Tongue (tissue), 1 donor: ENCODE measurements at regions not wholly inside any gene's neighbourhood (a gene's known extent, or its start where the extent isn't known, plus 50 kb on each side); places are given as distances from the start of the nearest gene placed in this dataset.

Experiments
- DNase-seq: peaks from one replicate; pipeline ENCODE4 v3.0.0-alpha.2; 2015

DNA sequence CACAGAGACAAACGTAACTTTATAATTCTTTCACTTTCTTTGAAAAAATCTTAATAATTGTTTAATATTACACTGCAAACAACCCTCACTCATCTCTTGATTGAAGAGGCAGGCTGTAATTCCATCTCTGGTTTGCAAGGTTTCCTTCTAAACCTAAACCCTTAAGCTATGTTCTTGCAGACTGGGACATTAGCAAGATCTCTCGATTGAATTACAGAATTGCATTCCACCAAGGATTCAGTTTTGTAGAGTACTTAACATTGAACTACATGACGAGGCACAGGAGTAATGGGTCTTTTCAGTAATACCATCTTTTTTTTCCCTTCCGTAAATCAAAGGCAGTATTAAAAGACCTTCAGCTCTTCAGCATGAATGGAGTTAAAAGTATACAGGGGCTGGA, 111.6 kb upstream of the EEF1E1 start:
- DNase-seq = no peak

DNA sequence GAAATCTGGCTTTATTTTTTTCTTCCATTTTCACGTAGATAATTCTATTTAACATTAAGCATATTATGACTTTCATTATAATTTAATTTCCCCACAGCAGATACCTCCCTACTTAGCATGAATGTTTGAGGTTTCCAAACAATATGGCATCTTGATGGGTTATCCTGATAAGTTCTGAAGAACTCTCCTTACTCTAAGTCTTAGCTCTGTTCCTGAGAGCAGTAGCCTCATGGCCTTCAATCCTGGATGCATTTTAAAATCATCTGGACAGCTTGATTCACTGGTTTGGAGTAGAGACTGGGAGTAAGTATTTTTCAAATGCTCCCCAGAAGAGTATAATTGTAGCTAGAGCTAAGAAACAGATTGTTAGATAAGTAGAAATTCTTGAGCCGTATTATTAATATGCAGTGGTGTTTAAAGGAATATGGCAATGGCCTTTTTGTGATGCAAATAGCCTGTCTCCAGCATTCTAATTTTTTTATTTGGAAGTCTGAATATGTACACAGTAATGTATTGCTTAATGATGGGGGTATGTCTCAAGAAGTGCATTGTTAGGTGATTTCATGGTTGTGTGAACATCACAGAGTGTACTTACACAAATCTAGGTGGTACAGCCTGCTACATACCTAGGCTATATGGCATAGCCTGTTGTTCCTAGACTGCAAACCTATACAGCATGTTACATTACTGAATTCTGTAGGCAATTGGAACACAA, 110.5 kb upstream of the EEF1E1 start:
- DNase-seq = no peak

DNA sequence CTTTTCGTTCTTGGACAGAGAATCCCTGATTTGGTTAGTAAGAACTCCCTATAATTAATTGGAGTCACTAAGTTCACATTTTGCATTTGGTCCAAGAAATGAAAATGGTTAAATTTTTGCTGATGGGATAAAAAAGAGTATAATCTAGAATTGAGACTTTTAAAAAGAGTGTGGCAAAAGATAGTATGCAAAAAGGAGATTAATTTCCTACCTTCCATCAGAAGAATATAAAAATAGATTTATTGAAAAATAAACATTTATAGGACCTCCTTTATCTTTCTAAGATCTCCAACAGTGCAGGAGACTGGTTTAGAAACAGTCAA, 105.5 kb upstream of the EEF1E1 start:
- no peak for DNase-seq

DNA sequence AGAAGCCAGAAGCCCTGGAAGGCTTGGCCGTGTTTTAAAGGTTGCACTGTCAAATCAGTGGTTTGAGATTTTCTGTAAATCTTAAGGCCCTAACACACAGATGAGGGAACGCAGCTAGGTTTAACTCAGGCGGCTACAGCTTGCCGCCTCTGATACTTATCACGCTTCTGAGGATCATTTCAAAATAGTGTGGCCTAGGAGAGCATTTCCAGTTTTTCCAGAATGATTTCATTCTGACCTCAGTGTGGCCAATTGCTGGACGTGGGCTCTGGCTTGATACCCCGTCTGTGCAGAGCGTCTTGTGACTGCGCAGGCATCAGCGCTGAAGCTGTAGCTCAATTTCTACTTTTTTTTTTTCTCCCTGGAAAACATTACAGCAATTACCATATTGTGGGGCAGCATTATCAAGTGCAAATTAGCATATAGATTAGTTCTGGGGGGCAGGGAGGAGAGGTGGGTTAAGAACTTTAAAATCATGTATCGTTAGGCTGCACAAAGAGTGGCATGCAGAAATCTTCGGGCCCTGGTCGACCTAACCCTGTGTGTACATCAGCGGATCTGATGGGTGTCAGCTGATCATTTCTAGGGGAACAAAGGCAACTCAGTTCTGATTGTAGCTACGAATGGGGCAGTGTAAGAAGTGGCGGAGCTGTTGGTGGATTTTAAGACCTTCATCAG, 105.0 kb upstream of the EEF1E1 start:
- no peak for DNase-seq

DNA sequence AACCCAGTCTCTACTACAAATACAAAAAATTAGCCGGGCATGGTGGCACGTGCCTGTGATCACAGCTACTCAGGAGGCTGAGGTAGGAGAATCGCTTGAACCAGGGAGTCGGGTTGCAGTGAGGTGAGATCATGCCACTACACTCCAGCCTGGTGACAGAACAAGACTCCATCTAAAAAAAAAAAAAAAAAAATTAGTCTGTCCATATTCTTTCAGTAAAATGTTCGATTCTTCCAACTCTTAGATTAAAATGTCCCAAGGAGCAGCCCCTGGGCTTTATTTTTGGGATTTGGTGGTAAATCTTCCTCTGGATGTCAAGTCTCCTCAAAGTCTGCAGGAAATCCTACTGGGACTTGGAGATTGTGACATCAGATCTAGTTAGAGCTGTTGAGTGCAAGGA, 101.0 kb upstream of the EEF1E1 start:
- DNase-seq = no peak

DNA sequence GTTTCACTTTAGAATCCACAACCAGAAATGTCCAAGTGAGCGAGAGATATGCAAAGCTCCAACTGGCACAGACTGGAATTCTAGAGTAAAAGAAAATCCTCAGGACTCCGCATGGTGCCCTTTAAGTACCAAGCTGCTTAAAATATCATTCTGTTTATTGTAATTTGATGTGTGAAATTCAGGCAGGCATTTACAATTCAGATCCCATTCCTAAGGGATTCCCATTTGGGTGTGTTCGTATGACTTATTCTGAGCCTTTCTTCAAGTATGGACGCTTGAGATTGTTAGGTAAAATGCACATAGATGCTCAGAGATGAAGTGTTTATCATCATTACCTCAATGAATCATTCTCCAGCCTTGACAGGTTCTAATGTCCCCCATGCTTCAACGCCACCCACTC, 99.3 kb upstream of the EEF1E1 start:
- no peak for DNase-seq

DNA sequence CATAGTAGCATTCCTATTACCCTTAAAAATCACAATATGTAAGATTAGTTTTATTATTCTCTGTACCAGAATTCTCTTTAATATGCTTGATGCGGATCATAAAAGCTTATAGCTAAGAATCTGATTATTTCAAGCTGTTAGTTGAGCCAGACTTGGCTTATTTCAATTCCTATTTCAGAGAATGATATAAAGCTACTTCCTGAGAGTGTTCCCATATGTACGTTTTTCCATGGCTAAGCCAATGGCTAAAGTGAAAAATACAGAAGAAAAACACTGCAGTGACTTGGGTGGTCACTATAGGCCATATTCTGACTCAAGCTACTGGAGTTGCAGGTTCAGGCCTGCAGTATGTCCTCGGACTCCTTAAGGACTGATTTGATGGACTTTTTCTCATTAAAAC, 97.9 kb upstream of the EEF1E1 start:
- no peak for DNase-seq

DNA sequence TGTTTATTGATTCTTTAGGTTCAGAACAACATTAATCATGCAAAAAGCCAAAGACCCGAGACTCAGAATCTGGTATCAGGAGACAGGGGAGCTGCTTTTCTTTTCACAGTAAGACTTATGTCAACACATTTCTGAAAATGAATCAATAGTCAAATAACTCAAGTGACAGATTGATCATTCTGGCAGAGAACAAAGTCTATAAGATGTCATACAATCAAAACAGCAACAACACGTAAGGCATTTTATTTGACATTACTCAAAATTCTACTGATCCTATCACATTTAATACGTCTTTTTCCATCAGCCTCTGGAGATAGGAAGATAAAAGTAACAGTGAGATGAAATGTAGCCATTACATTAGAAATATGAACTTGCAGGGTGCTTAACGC, 93.4 kb upstream of the EEF1E1 start:
- DNase-seq = no peak

DNA sequence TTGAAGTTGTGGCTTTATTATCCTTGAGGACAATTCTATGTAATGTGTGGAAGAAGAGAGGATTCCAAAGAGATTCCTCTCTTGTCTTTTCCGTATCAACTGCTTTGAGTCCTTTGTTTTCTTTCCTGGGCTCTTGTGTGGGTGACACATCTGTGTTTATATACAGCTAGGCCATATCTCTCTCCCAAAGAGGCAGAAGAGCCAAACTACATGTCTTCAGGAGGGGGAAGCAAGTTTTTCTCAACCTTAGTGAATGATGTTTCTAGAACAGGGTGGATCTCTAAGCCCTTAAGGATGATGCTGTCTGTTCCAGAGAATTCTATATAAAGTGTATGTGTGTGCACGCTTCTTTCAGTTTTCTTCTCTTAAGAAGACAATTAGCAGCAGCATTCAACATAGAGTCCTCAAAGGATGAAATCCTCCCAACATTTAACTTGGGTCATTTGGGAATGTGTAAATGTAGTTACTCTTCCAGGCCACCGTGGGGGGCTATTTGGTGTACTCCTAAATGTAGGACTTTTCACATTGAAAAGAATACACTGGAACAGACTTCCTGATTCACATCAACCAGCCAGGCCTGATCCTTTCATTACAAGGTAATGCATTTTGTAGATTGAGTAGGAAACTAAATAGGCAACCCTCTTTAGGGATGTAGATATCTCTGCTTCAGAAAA, 92.8 kb upstream of the EEF1E1 start:
- no peak for DNase-seq

DNA sequence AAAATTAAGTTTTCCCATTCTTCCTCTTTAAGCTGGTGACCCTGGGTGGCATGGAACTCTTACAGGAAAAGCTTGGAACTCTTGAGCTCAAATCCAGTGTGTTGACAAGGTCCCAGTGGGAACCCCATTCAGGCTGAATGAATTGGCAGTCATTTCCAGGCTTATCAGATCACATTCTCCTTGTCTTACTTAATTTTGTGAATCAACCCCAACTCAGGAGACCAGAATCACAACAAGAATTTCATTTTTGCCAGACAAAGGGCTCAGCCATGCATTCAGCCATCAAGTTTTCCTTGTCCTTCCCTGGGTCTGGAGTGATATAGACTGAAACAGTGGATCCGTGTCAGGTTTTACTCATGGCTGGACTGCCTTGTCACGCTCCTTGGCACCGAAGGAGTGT, 92.1 kb upstream of the EEF1E1 start:
- DNase-seq = no peak

DNA sequence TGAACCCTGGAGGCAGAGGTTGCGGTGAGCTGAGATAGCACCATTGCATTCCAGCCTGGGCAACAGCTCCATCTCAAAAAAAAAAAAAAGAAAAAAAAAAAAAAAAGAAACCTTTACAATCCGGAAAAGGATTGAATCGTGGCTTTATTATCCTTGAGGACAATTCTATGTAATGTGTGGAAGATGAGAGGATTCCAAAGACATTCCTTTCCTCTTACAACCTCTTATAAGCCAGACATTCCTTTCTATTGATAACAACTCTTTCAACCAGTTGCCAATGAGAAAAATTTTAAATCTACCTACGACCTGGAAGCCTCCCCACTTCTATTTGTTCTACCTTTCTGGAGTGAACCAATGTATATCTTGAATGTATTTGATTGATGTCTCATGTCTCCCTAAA, 91.2 kb upstream of the EEF1E1 start:
- DNase-seq = no peak

DNA sequence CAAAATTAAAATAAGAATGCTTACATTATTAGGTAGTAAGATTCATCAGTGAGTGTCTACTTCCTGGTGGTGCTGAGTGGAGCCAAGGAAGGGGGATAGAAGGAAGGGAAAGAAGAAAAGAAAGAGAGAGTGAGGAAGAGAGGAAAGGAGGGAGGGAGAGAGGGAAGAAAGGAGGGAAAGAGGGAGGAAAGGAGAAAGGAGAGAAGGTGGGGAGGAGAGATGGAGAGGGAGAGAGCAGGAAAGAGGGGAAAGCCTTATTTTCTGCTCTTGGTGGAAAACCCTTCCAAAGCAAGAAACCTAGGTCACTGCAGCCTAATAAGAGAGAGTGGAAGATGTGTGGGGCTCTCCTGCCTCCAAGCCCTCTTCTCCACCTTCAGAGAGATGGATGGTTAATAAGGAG, 90.2 kb upstream of the EEF1E1 start:
- DNase-seq = no peak

DNA sequence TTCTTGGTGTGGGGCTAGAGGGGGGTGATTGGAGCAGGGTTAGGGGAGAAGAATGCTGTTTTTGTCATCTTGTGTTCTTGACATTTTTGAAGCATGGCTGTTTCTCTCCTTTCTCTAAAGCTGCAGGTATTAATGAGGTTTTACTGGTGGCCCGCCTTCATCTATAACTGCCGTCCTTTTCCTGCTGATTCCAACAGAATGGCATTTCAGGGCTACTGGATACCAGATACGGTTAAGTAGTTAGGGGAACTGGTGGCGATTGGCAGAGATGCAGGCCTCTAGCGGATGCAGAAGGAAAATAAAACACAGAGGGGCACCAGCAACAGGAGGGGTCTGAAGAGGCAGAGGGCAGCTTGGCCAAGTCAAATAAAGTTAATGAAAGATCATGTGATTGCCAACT, 89.7 kb upstream of the EEF1E1 start:
- no peak for DNase-seq

DNA sequence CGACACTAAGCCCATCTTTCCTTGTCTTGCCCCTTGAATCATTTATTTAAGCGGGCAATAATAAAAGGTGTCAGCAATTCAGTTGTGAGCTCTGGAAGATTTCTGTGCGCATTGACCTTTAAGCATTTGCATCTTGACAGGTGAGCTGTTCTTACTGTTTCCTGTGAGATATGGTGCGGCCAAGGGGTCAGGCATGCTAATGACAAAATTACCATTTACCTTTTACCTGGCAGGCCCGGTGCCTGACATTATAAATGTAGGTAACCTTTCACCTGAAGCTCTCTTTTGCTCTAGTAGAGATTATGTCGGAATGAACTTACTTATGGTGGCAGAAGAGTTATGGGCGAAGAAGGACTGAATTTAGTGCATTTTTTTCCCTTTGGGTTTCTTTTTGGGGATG, 89.3 kb upstream of the EEF1E1 start:
- no peak for DNase-seq

DNA sequence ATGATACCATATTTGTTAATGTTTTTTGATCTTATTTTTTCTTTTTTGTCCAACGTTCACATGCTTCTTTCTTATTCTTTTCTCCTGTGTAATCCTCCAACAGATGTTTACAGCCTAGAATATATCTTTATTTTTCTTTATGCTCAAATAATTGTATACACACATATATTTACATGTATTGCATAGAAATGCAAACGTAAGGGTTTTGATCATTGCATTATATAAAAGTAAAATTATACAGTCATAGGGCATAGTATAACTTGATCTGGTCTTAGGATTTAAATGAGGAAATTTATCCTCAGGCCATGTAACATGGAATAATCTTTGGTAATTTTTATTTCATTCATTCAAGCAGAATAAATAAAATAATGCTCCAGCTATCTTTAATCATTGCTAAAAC, 84.9 kb upstream of the EEF1E1 start:
- DNase-seq = no peak

DNA sequence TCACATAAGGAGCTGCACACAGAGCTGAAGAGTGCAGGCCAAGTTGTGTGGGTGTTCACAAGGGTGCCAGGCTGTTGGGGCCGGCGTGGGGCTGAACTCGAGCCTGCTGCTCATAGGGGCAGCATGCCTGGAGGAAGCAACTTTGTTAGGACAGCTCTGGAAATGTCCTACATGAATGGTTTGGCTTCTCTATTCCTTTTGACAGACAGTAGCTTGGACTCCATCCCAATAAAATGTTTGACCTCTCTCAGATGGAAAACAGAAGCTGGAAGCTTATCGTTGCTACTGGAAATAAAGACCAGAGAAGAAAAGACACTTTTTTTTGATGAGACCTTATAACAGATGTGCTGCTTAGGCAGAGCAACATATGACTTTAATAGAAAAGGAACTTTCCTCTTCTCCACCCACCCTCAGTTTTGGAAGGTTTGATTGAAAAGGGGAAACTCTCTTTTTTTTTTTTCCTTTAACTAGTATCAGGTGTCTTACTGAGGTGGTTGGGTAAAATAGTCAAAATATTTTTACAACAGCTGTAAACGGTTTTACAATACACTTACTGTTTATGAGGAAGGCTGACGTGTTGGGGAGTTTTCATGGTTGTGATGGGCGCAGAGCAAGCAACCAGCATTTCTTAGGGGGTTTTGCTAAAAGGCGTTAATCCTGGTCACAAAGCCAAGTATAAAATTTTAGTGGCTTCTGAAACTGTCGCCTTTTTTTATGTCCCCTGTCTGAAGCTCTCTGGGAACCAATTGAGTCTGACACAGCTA, 80.7 kb upstream of the EEF1E1 start:
- DNase-seq = peak; percentile 12

DNA sequence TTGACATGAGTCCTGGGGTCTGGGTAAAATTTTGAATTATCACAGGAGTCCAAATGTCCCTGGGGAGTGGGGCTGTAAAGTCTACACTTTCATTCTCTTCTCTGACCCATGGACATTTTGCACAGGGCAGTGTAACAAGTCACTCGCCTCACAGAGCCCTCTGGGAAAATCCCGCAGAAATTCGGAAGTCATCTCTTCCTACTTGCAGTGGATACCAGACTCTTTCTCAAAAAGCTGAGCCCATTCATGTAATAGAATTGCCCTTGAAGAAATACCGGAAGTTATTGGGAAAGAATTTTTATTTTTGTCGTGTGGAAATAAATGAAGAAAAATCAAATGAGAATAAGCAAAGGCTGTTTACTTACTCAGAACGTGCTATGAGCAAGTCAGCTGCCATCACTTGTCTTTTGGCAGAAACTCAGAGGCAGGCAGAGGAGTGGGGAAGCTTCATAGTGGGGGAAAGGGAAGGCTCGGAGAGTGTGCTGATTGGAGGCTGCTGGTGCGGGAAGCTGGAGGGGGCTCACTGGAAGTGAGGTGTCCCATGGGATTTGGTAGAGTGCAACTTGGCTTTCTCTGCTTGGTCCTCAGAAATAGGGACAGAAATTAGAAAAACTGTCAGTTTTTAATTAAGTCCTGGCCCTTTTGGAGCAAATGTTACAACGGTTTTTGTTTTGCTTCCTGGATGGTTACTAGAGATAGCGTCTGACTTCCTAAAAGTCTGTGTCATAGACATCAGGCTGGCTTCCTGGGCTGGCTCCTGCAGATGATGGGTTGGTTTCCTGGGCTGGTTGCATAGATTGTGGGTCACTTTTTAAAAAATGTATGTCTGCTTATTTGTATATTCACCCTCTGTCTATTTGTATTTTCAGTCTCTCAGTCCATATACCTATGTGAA, 79.8 kb upstream of the EEF1E1 start:
- DNase-seq = peak; percentile 29

DNA sequence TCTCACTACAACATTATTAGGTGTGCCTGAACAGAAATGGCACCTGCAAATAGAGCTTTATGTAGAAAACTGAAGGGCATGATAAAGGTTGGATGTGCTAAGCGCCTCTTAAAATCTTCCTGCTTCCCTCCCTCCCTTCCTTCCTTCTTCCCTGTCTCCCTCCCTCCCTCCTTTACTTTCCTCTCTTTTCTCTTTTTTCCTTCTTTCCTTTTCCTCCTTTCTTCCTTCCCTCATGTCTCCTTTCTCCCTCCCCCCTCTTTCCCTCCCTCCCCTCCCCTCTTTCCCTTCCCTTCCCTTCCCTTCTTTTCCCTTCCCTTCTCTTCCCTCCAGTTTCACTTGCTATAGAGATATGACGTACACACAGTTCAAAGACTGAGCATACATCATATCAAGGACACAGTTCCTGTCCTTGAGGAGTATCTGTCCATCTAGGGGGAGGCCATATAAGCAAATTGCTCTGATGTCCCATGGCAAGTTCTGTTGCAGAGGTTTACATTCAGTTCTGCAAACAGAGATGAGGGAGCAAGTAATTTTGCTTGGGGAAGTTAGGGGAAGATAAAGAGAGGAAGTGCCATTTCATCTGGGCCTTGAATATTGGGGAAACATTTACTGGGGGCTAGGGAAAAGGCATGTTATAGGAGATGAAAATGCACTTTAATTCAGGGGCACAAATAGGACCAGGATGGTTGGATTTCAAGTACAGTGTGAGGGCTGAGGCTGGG, 79.0 kb upstream of the EEF1E1 start:
- DNase-seq = no peak

DNA sequence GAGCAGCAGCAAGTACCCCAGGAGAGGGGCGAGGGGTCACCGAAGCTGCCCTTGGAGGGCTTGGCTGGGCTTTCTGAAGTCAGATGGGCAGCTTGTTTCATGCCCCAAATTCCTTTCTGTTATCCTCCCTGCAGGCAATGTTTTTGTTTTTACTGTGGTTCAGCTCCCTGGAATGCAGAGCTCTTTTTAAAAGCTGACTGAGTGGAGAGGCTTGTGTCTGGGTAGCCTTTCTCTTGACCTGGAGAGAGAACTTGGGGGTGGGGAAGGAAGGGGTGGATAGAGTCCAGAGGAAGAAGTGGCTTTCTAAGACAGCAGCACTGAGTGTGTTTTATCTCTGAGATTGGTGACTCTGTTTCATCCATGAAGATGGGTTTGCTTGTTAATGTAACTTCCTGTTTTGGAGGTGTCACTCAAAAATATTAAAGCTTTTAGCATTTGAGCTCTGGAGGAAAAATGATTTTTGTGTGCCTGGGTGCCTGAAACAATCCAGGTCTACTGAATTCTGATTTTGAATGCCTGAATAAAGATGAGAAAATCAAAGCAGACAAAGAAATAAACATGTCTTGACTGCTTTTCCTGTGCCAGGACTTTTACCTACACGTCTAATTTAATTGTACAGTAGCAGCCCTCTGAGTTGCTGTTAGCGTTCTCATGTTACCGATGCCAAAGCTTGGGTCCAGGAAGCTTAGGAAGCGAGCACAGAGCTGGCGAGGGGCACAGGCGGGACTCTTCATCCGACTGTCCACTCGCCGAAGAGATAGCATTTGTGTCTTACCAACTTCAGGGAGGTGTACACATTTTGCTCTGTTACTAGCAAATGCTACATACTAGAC, 78.2 kb upstream of the EEF1E1 start:
- DNase-seq = no peak

DNA sequence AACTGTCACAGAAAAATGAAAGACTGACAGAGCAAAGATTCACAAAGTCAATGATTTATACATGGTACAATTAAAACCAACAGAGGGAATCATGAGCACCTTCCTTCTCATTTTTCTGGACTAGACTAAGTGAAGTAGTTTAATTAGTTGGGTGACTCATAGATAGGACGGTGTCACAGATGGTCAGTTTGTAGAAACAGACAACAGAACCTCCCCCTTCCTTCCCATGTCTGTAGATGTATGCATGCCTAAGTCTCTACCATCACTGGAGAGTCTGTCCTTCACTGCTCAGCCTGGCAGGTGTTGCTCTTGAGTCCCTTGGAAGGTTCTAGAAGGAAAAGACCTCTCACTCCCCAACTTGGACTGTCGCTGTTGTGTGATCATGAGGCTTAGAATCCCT, 75.4 kb upstream of the EEF1E1 start:
- no peak for DNase-seq
